A549 (cell line): ENCODE measurements at regions not wholly inside any gene's neighbourhood (a gene's known extent, or its start where the extent isn't known, plus 50 kb on each side); places are given as distances from the start of the nearest gene placed in this dataset.

Experiments used
- ATAC-seq, 2 experiments: fragments of 200-7000 bp in 1 of 2; fragments of >200 bp in 1 of 2; cut with Nextera tagmentation in 1 of 2; cut with Tn5 transposase in 1 of 2; 3 replicates each; pipeline versions ENCODE4 v1.8.0 to v1.9.1; 2018 to 2020; ENCODE audit warnings: mild to moderate bottlenecking in 1 of 2, moderate library complexity in 1 of 2
- CTCF ChIA-PET: fragments of 300-600 bp; sonication (Branson Sonifier 250); formaldehyde crosslinking; extraction: SDS; loops from one replicate; lab custom pipeline; 2021; ENCODE audit warnings: antibody characterized with exemption, inconsistent platforms; lab: Yijun Ruan, JAX
- POLR2A ChIA-PET: fragments of 350-600 bp; formaldehyde crosslinking; extraction: SDS; loops from one replicate; lab custom pipeline; 2021; ENCODE audit warnings: antibody characterized with exemption, inconsistent platforms; lab: Yijun Ruan, JAX
- DNase-seq, 2 experiments: peaks; one replicate each; pipeline versions ENCODE4 v3.0.0 to v3.0.0-alpha.2; 2011 to 2016; ENCODE audit warnings: low read depth in 1 of 2, low spot score in 1 of 2
- FAIRE-seq: peaks from 2 replicates; lab custom pipeline; 2011; peaks lifted over from hg19 to GRCh38; lab: Jason Lieb, UNC
- H3K27ac ChIP-seq, 2 experiments: fragments of >200 bp; sonication (Bioruptor Twin); formaldehyde crosslinking; 3 replicates each; pipeline ENCODE4 v1.5.1; 2016 to 2017
- H3K4me1 ChIP-seq: fragments of >200 bp; sonication (Bioruptor Twin); formaldehyde crosslinking; 3 replicates; pipeline ENCODE4 v1.6.1; 2016
- H3K4me2 ChIP-seq: fragments of >200 bp; sonication (Bioruptor Twin); formaldehyde crosslinking; 3 replicates; pipeline ENCODE4 v1.6.1; 2016
- H3K4me3 ChIP-seq: fragments of >200 bp; sonication (Bioruptor Twin); formaldehyde crosslinking; 3 replicates; pipeline ENCODE4 v1.5.1; 2016
- H3K9me3 ChIP-seq: fragments of >200 bp; sonication (Bioruptor Twin); formaldehyde crosslinking; 3 replicates; pipeline ENCODE4 v1.6.1; 2016
- ATOH8 ChIP-seq: fragments of 250-450 bp; sonication (Bioruptor Pico); IDR thresholded peaks from 2 replicates; pipeline ENCODE4 v1.5.0; 2020; ENCODE audit warnings: low read depth, mild to moderate bottlenecking, moderate library complexity
- BCL3 ChIP-seq: fragments of >200 bp; sonication (Bioruptor Twin); formaldehyde crosslinking; IDR thresholded peaks from 3 replicates; pipeline ENCODE4 v1.6.1; 2016
- CBX8 ChIP-seq: fragments of 200-600 bp; sonication (generic); IDR thresholded peaks from 2 replicates; pipeline ENCODE4 v1.6.1; 2016
- CHD4 ChIP-seq: fragments of 200-600 bp; sonication (generic); IDR thresholded peaks from 2 replicates; pipeline ENCODE4 v1.6.1; 2016; ENCODE audit warnings: antibody characterized with exemption, mild to moderate bottlenecking, borderline replicate concordance
- EHF ChIP-seq: fragments of 250-450 bp; sonication (Bioruptor Pico); IDR thresholded peaks from 2 replicates; pipeline ENCODE4 v1.5.0; 2020; ENCODE audit warnings: mild to moderate bottlenecking
- EHMT2 ChIP-seq: fragments of 200-600 bp; sonication (generic); IDR thresholded peaks from 2 replicates; pipeline ENCODE4 v1.6.1; 2016; ENCODE audit warnings: antibody characterized with exemption, low read depth, mild to moderate bottlenecking, moderate library complexity
- ELK1 ChIP-seq: fragments of 150-350 bp; IDR thresholded peaks from 2 replicates; pipeline ENCODE4 v1.6.1; 2014; ENCODE audit warnings: low read depth, mild to moderate bottlenecking, low read length
- EP300 ChIP-seq, 2 experiments: fragments of >200 bp; sonication (Bioruptor Twin); formaldehyde crosslinking; IDR thresholded peaks; 2 replicates in 1 of 2; 3 replicates in 1 of 2; pipeline ENCODE4 v1.6.1; 2016 to 2017
- FOSB ChIP-seq: fragments of 250-450 bp; sonication (Bioruptor Pico); IDR thresholded peaks from 2 replicates; pipeline ENCODE4 v1.5.0; 2020; ENCODE audit warnings: mild to moderate bottlenecking, moderate library complexity
- HDAC2 ChIP-seq: fragments of 200-600 bp; sonication (generic); IDR thresholded peaks from 2 replicates; pipeline ENCODE4 v1.6.1; 2016
- HOXA7 ChIP-seq: fragments of 250-450 bp; sonication (Bioruptor Pico); IDR thresholded peaks from 2 replicates; pipeline ENCODE4 v1.5.0; 2020; ENCODE audit warnings: mild to moderate bottlenecking, moderate library complexity
- HOXB5 ChIP-seq: fragments of 250-450 bp; sonication (Bioruptor Pico); IDR thresholded peaks from 2 replicates; pipeline ENCODE4 v1.5.0; 2020; ENCODE audit warnings: mild to moderate bottlenecking, moderate library complexity
- JUN ChIP-seq, 2 experiments: fragments of >200 bp; sonication (Bioruptor Twin); formaldehyde crosslinking; IDR thresholded peaks; 2 replicates in 1 of 2; 3 replicates in 1 of 2; pipeline ENCODE4 v1.6.1; 2016 to 2017
- JUNB ChIP-seq: fragments of >200 bp; sonication (Bioruptor Twin); formaldehyde crosslinking; IDR thresholded peaks from 2 replicates; pipeline ENCODE4 v1.6.1; 2016
- NFE2L2 ChIP-seq: fragments of 150-350 bp; conservative IDR thresholded peaks from 2 replicates; pipeline ENCODE4 v1.6.1; 2014; ENCODE audit warnings: low read length
- NPAS2 ChIP-seq: fragments of 250-450 bp; sonication (Bioruptor Pico); IDR thresholded peaks from 2 replicates; pipeline ENCODE4 v1.8.0; 2022; ENCODE audit warnings: mild to moderate bottlenecking, moderate library complexity, borderline replicate concordance
- PBX3 ChIP-seq: IDR thresholded peaks from 2 replicates; pipeline ENCODE4 v1.6.1; 2012
- RARB ChIP-seq: fragments of 250-450 bp; sonication (Bioruptor Pico); IDR thresholded peaks from 2 replicates; pipeline ENCODE4 v1.8.0; 2021; ENCODE audit warnings: mild to moderate bottlenecking, moderate library complexity
- RFX5 ChIP-seq: fragments of 450-650 bp; IDR thresholded peaks from 2 replicates; pipeline ENCODE4 v1.7.1; 2014; ENCODE audit warnings: antibody characterized with exemption, mild to moderate bottlenecking, moderate library complexity
- SMC3 ChIP-seq: fragments of >200 bp; sonication (Bioruptor Twin); formaldehyde crosslinking; IDR thresholded peaks from 3 replicates; pipeline ENCODE4 v1.6.1; 2018; ENCODE audit warnings: inconsistent platforms
- USF2 ChIP-seq: fragments of 450-650 bp; IDR thresholded peaks from 2 replicates; pipeline ENCODE4 v1.6.1; 2014; ENCODE audit warnings: antibody characterized with exemption
- ZFP36 ChIP-seq: fragments of 450-650 bp; IDR thresholded peaks from 2 replicates; pipeline ENCODE4 v1.6.1; 2014; ENCODE audit warnings: borderline replicate concordance; ENCODE audit not compliant: partially characterized antibody
- WGBS: methylation state at CpG from one replicate; pipeline ENCODE4 v1.1.6; 2017; ENCODE audit errors: missing lambda C conversion rate; 5-methylcytosine and 5-hydroxymethylcytosine counted together

- FAIRE-seq (no peak), ATAC-seq (no peak), DNase-seq (no peak)
- H3K4me2 ChIP-seq, result no peak overlapping the region
- no peaks in the 10 kb centered on the region for H3K9me3 ChIP-seq
- WGBS, result 43% methylated on average over 3 of the region's 3 CpGs
- no peaks in the 10 kb centered on the region for H3K4me1 ChIP-seq
- POLR2A ChIA-PET, result no interaction called here
- no peak overlapping the region for H3K27ac ChIP-seq
- H3K4me3 ChIP-seq, result no peak overlapping the region
- no peak for TF ChIP-seq EHMT2
- TF ChIP-seq JUN (IDR thresholded peaks at IDR 0.05), result no peak
- no peak for TF ChIP-seq CBX8
- no peak for TF ChIP-seq HOXA7 (CRISPR knock-in tag)
- no peak for TF ChIP-seq RARB
- CTCF ChIA-PET, result no interaction called here
These were observed 502.7 kb downstream of the PLCL1 start for GRCh38 chr2:198307093-198307492.

GRCh38 chr2:198304859-198305258 lies 500.5 kb downstream of the PLCL1 start:
- no peak for FAIRE-seq
- H3K4me3 ChIP-seq, result no peak overlapping the region
- TF ChIP-seq HOXB5 (CRISPR knock-in tag) (no peak), ZFP36 (no peak), HDAC2 (no peak), CHD4 (no peak), EHF (CRISPR knock-in tag) (no peak), ELK1 (no peak), PBX3 (no peak), JUNB (no peak), RFX5 (no peak), BCL3 (no peak), EP300 (IDR thresholded peaks at IDR 0.05) (no peak), FOSB (CRISPR knock-in tag) (no peak), SMC3 (no peak), NFE2L2 (no peak), USF2 (no peak), NPAS2 (CRISPR knock-in tag) (no peak), ATOH8 (no peak)
- H3K27ac ChIP-seq, result no peak overlapping the region
- POLR2A ChIA-PET, result no interaction called here
- H3K4me1 ChIP-seq, result no peaks in the 10 kb centered on the region
- no peak for ATAC-seq
- 29% methylated on average over 4 of the region's 4 CpGs for WGBS
- no peaks in the 10 kb centered on the region for H3K9me3 ChIP-seq
- no peak overlapping the region for H3K4me2 ChIP-seq
- no peak for DNase-seq
- CTCF ChIA-PET, result interaction anchor here (1.6 to 1.9 kb wide), 2 partner anchors 9 to 10 kb away, joined by 6 to 11 read pairs; no protein-coding TSS in a partner anchor
